H1 (cell line): ENCODE measurements at regions not wholly inside any gene's neighbourhood (a gene's known extent, or its start where the extent isn't known, plus 50 kb on each side); places are given as distances from the start of the nearest gene placed in this dataset.

ENCODE experiments used
- CHD1 ChIP-seq: IDR thresholded peaks from 2 replicates; pipeline ENCODE4 v1.6.1; 2012; ENCODE audit warnings: low read depth, low read length, improper control_type of control experiment
- GABPA ChIP-seq: IDR thresholded peaks from 2 replicates; pipeline ENCODE4 v1.6.1; 2011; ENCODE audit warnings: mild to moderate bottlenecking, low read length, moderate library complexity, borderline replicate concordance; ENCODE audit not compliant: insufficient read depth
- HDAC2 ChIP-seq, 2 experiments: fragments of 300-600 bp in 1 of 2; sonication (generic) in 1 of 2; IDR thresholded peaks; 2 replicates each; pipeline ENCODE4 v1.6.1; 2011 to 2012; ENCODE audit warnings: low read depth in 2 of 2, low read length in 2 of 2, mild to moderate bottlenecking in 2 of 2, moderate library complexity in 2 of 2, borderline replicate concordance in 1 of 2, inconsistent platforms in 1 of 2
- RAD21 ChIP-seq, 2 experiments: IDR thresholded peaks in 1 of 2; conservative IDR thresholded peaks in 1 of 2; 2 replicates each; pipeline ENCODE4 v1.6.1; 2011; ENCODE audit warnings: low read depth in 2 of 2, low read length in 2 of 2, improper control_type of control experiment in 1 of 2, inconsistent platforms in 1 of 2, mild to moderate bottlenecking in 1 of 2, moderate library complexity in 1 of 2
- RFX5 ChIP-seq: IDR thresholded peaks from 2 replicates; pipeline ENCODE4 v1.6.1; 2011; ENCODE audit warnings: low read depth, low read length, improper control_type of control experiment, borderline replicate concordance
- RXRA ChIP-seq: IDR thresholded peaks from 2 replicates; pipeline ENCODE4 v1.6.1; 2011; ENCODE audit warnings: low read depth, mild to moderate bottlenecking, low read length, moderate library complexity; ENCODE audit not compliant: insufficient read depth
- TAF1 ChIP-seq: IDR thresholded peaks from 2 replicates; pipeline ENCODE4 v1.6.1; 2011; ENCODE audit warnings: mild to moderate bottlenecking, low read depth, low read length
- TBP ChIP-seq: IDR thresholded peaks from 2 replicates; pipeline ENCODE4 v1.6.1; 2011; ENCODE audit warnings: low read depth, low read length, improper control_type of control experiment
- TF ChIP-seq, protein P1 (sequence below): IDR thresholded peaks from 2 replicates; pipeline ENCODE4 v1.6.1; 2011; ENCODE audit warnings: low read length, improper control_type of control experiment

GRCh38 chr3:185988080-185988815, 50.4 kb upstream of the TRA2B start (continued):
- TF ChIP-seq TAF1 (no peak), CHD1 (no peak), RXRA (no peak), HDAC2 (IDR thresholded peaks at IDR 0.05; ENCODE audit: borderline replicate concordance in 1 of 2, low read depth in 2 of 2, low read length in 2 of 2) (peak in 1 of 2 experiments; percentile 47; a peak in 1 of 4 replicates), RFX5 (no peak), GABPA (no peak), TBP (no peak), RAD21 (IDR thresholded peaks at IDR 0.05 in 1 of 2, conservative IDR thresholded peaks at IDR 0.05 in 1 of 2; ENCODE audit: low read depth in 2 of 2, low read length in 2 of 2) (peak; percentile 31 to 50)
- TF ChIP-seq, protein P1, sequence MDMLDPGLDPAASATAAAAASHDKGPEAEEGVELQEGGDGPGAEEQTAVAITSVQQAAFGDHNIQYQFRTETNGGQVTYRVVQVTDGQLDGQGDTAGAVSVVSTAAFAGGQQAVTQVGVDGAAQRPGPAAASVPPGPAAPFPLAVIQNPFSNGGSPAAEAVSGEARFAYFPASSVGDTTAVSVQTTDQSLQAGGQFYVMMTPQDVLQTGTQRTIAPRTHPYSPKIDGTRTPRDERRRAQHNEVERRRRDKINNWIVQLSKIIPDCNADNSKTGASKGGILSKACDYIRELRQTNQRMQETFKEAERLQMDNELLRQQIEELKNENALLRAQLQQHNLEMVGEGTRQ = no peak
